IMR-90 (cell line): ENCODE measurements at regions not wholly inside any gene's neighbourhood (a gene's known extent, or its start where the extent isn't known, plus 50 kb on each side); places are given as distances from the start of the nearest gene placed in this dataset.

ENCODE experiments used
- ATAC-seq: fragments of 200-7000 bp; cut with Tn5 transposase; 2 replicates; pipeline ENCODE4 v1.9.1; 2020; ENCODE audit warnings: low read depth, mild to moderate bottlenecking, moderate library complexity
- BruUV-seq: library from RNA; stranded (reverse); fragments of 400-500 nt; replicated peaks from 2 replicates; lab custom pipeline; 2021; lab: Mats Ljungman, UMichigan
- CTCF ChIA-PET: fragments of 300-600 bp; formaldehyde crosslinking; extraction: SDS; loops from one replicate; lab custom pipeline; 2021; ENCODE audit warnings: antibody characterized with exemption; lab: Yijun Ruan, JAX
- POLR2A ChIA-PET: fragments of 300-600 bp; sonication (Branson Sonifier 250); formaldehyde crosslinking; loops from one replicate; lab custom pipeline; 2022; ENCODE audit warnings: antibody characterized with exemption; ENCODE audit not compliant: unreplicated experiment; lab: Charles Lee
- DNase-seq: peaks from one replicate; pipeline ENCODE4 v3.0.0; 2013
- H2AFZ ChIP-seq: replicated peaks from 2 replicates; pipeline ENCODE3; 2013; ENCODE audit warnings: low read length, mild to moderate bottlenecking; ENCODE audit not compliant: poor library complexity
- H2AK5ac ChIP-seq: 2 replicates; pipeline ENCODE4 v1.6.1; 2013; ENCODE audit warnings: low read depth, low read length, inconsistent platforms
- H2AK9ac ChIP-seq: replicated peaks from 2 replicates; pipeline ENCODE3; 2013; ENCODE audit warnings: mild to moderate bottlenecking, low read depth, low read length, moderate library complexity; ENCODE audit not compliant: poor library complexity
- H2BK120ac ChIP-seq: 2 replicates; pipeline ENCODE4 v1.6.1; 2013; ENCODE audit warnings: low read depth, low read length, inconsistent platforms
- H2BK15ac ChIP-seq: 3 replicates; pipeline ENCODE4 v1.6.1; 2013; ENCODE audit warnings: low read depth, low read length, inconsistent platforms
- H2BK20ac ChIP-seq: 2 replicates; pipeline ENCODE4 v1.6.1; 2013; ENCODE audit warnings: low read depth, mild to moderate bottlenecking, inconsistent platforms, low read length, moderate library complexity
- H2BK5ac ChIP-seq: 2 replicates; pipeline ENCODE4 v1.6.1; 2013; ENCODE audit warnings: mild to moderate bottlenecking, low read depth, low read length, inconsistent platforms; ENCODE audit not compliant: poor library complexity, severe bottlenecking
- H3K14ac ChIP-seq: replicated peaks from 2 replicates; pipeline ENCODE4 v1.6.1; 2013; ENCODE audit warnings: low read depth, low read length, inconsistent platforms
- H3K18ac ChIP-seq: 2 replicates; pipeline ENCODE4 v1.6.1; 2013; ENCODE audit warnings: low read depth, low read length, control low read depth
- H3K23ac ChIP-seq: 2 replicates; pipeline ENCODE4 v1.6.1; 2013; ENCODE audit warnings: low read depth, low read length, inconsistent platforms
- H3K27ac ChIP-seq: 2 replicates; pipeline ENCODE4 v1.5.1; 2013; ENCODE audit warnings: mild to moderate bottlenecking, control low read depth, low read length; ENCODE audit not compliant: insufficient read depth
- H3K27me3 ChIP-seq: 2 replicates; pipeline ENCODE4 v1.6.1; 2013; ENCODE audit warnings: low read length; ENCODE audit not compliant: control insufficient read depth, insufficient read depth
- H3K36me3 ChIP-seq: 2 replicates; pipeline ENCODE4 v1.6.1; 2013; ENCODE audit warnings: low read length, mixed read lengths; ENCODE audit not compliant: control insufficient read depth, insufficient read depth
- H3K4ac ChIP-seq: 2 replicates; pipeline ENCODE4 v1.6.1; 2013; ENCODE audit warnings: low read depth, low read length, inconsistent platforms
- H3K4me1 ChIP-seq: 2 replicates; pipeline ENCODE4 v1.6.1; 2013; ENCODE audit warnings: low read length, mixed read lengths; ENCODE audit not compliant: control insufficient read depth, insufficient read depth
- H3K4me2 ChIP-seq: 2 replicates; pipeline ENCODE4 v1.6.1; 2013; ENCODE audit warnings: low read depth, mild to moderate bottlenecking, control low read depth, low read length, moderate library complexity
- H3K4me3 ChIP-seq: 2 replicates; pipeline ENCODE4 v1.5.1; 2013; ENCODE audit warnings: low read depth, mild to moderate bottlenecking, control low read depth, low read length, moderate library complexity; ENCODE audit not compliant: insufficient read depth
- H3K56ac ChIP-seq: 2 replicates; pipeline ENCODE4 v1.6.1; 2013; ENCODE audit warnings: low read length, inconsistent platforms; ENCODE audit not compliant: insufficient read depth; ENCODE audit errors: extremely low read depth
- H3K79me1 ChIP-seq, 2 experiments: 2 replicates each; pipeline ENCODE4 v1.6.1; 2013; ENCODE audit warnings: low read length in 2 of 2, inconsistent platforms in 1 of 2, low read depth in 1 of 2
- H3K9ac ChIP-seq: 2 replicates; pipeline ENCODE4 v1.6.1; 2013; ENCODE audit warnings: low read depth, low read length, control low read depth
- H3K9me1 ChIP-seq: 2 replicates; pipeline ENCODE4 v1.6.1; 2013; ENCODE audit warnings: low read length, inconsistent platforms; ENCODE audit not compliant: insufficient read depth
- H3K9me3 ChIP-seq: 2 replicates; pipeline ENCODE4 v1.6.1; 2013; ENCODE audit warnings: low read length; ENCODE audit not compliant: control insufficient read depth, insufficient read depth
- H4K20me1 ChIP-seq: 2 replicates; pipeline ENCODE4 v1.6.1; 2013; ENCODE audit warnings: low read length, inconsistent platforms; ENCODE audit not compliant: insufficient read depth
- H4K5ac ChIP-seq: 2 replicates; pipeline ENCODE4 v1.6.1; 2013; ENCODE audit warnings: mild to moderate bottlenecking, low read depth, low read length, control low read depth
- H4K8ac ChIP-seq, 2 experiments: 2 replicates each; pipeline ENCODE4 v1.6.1; 2013; ENCODE audit warnings: low read depth in 2 of 2, low read length in 2 of 2, control low read depth in 1 of 2, inconsistent platforms in 1 of 2
- H4K91ac ChIP-seq: 2 replicates; pipeline ENCODE4 v1.6.1; 2013; ENCODE audit warnings: low read depth, low read length, inconsistent platforms; ENCODE audit not compliant: insufficient read depth
- BHLHE40 ChIP-seq: fragments of 150-350 bp; IDR thresholded peaks from 2 replicates; pipeline ENCODE4 v1.6.1; 2016; ENCODE audit warnings: mild to moderate bottlenecking, low read depth, low read length
- CEBPB ChIP-seq: IDR thresholded peaks from 2 replicates; pipeline ENCODE4 v1.6.1; 2012; ENCODE audit warnings: low read depth, low read length, improper control_type of control experiment
- CHD1 ChIP-seq: IDR thresholded peaks from 2 replicates; pipeline ENCODE4 v1.6.1; 2012; ENCODE audit warnings: low read depth, low read length, improper control_type of control experiment
- FOS ChIP-seq: fragments of 150-350 bp; IDR thresholded peaks from 2 replicates; pipeline ENCODE4 v1.6.1; 2016; ENCODE audit warnings: low read depth, low read length
- MAFK ChIP-seq: IDR thresholded peaks from 2 replicates; pipeline ENCODE4 v1.6.1; 2012; ENCODE audit warnings: low read depth, low read length, improper control_type of control experiment
- MAZ ChIP-seq: IDR thresholded peaks from 2 replicates; pipeline ENCODE4 v1.6.1; 2012; ENCODE audit warnings: low read depth, mild to moderate bottlenecking, low read length, improper control_type of control experiment, moderate library complexity, borderline replicate concordance
- MXI1 ChIP-seq: IDR thresholded peaks from 2 replicates; pipeline ENCODE4 v1.6.1; 2012; ENCODE audit warnings: low read depth, mild to moderate bottlenecking, low read length, moderate library complexity, borderline replicate concordance
- NFE2L2 ChIP-seq: fragments of 150-350 bp; IDR thresholded peaks from 2 replicates; pipeline ENCODE4 v1.6.1; 2016; ENCODE audit warnings: low read depth, mild to moderate bottlenecking, low read length
- POLR2A ChIP-seq: IDR thresholded peaks from 2 replicates; pipeline ENCODE4 v1.6.1; 2012; ENCODE audit warnings: mild to moderate bottlenecking, low read depth, low read length
- RAD21 ChIP-seq: IDR thresholded peaks from 2 replicates; pipeline ENCODE4 v1.6.1; 2012; ENCODE audit warnings: low read length, improper control_type of control experiment
- RCOR1 ChIP-seq: IDR thresholded peaks from 2 replicates; pipeline ENCODE4 v1.6.1; 2012; ENCODE audit warnings: mild to moderate bottlenecking, low read length, improper control_type of control experiment; ENCODE audit not compliant: insufficient replicate concordance
- RFX5 ChIP-seq: IDR thresholded peaks from 2 replicates; pipeline ENCODE4 v1.8.0; 2012; ENCODE audit warnings: low read depth, mild to moderate bottlenecking, low read length, moderate library complexity
- SMC3 ChIP-seq: fragments of 150-350 bp; IDR thresholded peaks from 2 replicates; pipeline ENCODE4 v1.6.1; 2016; ENCODE audit warnings: low read depth, mild to moderate bottlenecking, antibody characterized with exemption, low read length, moderate library complexity
- WGBS, 2 experiments: methylation state at CpG; one replicate each; pipeline versions ENCODE4 v1.1.5 to v1.1.7; 2013; ENCODE audit warnings: missing lambda C conversion rate in 2 of 2; ENCODE audit not compliant: insufficient read length in 1 of 2; ENCODE audit errors: extremely low coverage in 2 of 2; 5-methylcytosine and 5-hydroxymethylcytosine counted together
- dilution Hi-C: fragments of 300-500 bp; cut with HindIII; formaldehyde crosslinking; loops from one replicate; pipeline ENCODE4 v1.14.3; 2018; ENCODE audit warnings: low sequenced_read_pairs; ENCODE audit not compliant: unreplicated experiment
- in situ Hi-C: fragments of 300-500 bp; cut with MboI; formaldehyde crosslinking; loops from 3 replicates; pipeline ENCODE4 v1.14.3; 2019; ENCODE audit warnings: low sequenced_read_pairs, inconsistent platforms, mixed read lengths
- intact Hi-C: fragments of 100-400 bp; cut with micrococcal nuclease; formaldehyde crosslinking; loops from 2 replicates; pipeline ENCODE4 v1.10.0; 2022
- TF ChIP-seq, protein P1 (sequence below): fragments of 150-350 bp; IDR thresholded peaks from 2 replicates; pipeline ENCODE4 v1.6.1; 2017; ENCODE audit warnings: mild to moderate bottlenecking, antibody characterized with exemption, low read length, low read depth
- TF ChIP-seq, protein P2 (sequence below): fragments of 150-350 bp; IDR thresholded peaks from 2 replicates; pipeline ENCODE4 v1.6.1; 2016; ENCODE audit warnings: low read depth, mild to moderate bottlenecking, low read length, moderate library complexity, borderline replicate concordance
- TF ChIP-seq, protein P3 (sequence below): conservative IDR thresholded peaks from 2 replicates; pipeline ENCODE4 v1.5.1; 2012; ENCODE audit warnings: mild to moderate bottlenecking, low read depth, low read length, improper control_type of control experiment

DNA sequence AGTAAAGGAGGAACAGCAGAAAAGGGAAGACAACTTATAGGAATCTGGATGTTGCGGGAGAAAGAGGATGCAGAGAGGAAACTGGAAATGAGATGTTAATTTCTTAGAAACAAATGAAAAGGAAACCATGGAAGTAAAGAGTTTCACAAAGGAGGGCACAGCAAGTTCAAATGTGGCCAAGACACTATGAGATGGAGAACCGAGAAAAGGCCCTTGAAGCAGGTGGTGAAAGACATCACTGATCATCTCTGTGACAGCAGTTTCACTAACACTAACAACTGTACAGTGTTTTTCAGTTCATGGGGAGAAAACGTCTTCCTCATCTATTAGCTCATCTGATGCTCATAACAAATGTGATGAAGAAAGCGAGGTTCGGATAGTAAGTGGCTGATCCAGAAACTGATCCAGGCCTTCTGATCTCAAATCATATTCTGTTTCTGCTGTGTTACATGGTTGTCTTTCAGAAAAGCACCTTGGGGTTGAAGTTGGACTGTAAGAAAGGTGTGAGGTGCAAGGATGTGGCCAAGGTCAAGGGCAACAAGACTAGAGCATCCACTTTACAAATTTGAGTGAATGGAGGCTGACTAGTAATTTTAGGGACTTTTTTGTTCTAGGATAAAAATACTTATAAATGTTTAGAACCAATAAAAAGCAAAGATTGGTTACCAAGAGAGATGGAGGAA, 492.1 kb upstream of the CADM1 start:
- intact Hi-C loops = no loop called here
- ATAC-seq (no peak), DNase-seq (no peak)
- H2BK5ac ChIP-seq = no peak overlapping the region
- POLR2A ChIA-PET = no interaction called here
- H3K27me3 ChIP-seq = no peaks in the 10 kb centered on the region
- no peak overlapping the region for H3K23ac ChIP-seq
- CTCF ChIA-PET = no interaction called here
- H2AFZ ChIP-seq = no peak overlapping the region
- no peak overlapping the region for H3K27ac ChIP-seq
- no peaks in the 10 kb centered on the region for H3K9me1 ChIP-seq
- dilution Hi-C loops = no loop called here
- H4K91ac ChIP-seq = no peak overlapping the region
- no peaks in the 10 kb centered on the region for H3K79me1 ChIP-seq
- no peak overlapping the region for H4K8ac ChIP-seq
- no CpG with 5 or more reads among the region's 5 CpGs for WGBS, 2 experiments
- no peak overlapping the region for H3K14ac ChIP-seq
- no peak overlapping the region for H3K9ac ChIP-seq
- no peak overlapping the region for H2AK9ac ChIP-seq
- no peak overlapping the region for H3K4ac ChIP-seq
- no peaks in the 10 kb centered on the region for H3K36me3 ChIP-seq
- H3K56ac ChIP-seq = no peak overlapping the region
- BruUV-seq = no TSS peak
- H3K4me2 ChIP-seq = no peak overlapping the region
- no peak overlapping the region for H3K18ac ChIP-seq
- H3K4me1 ChIP-seq = no peaks in the 10 kb centered on the region
- H2BK20ac ChIP-seq = no peak overlapping the region
- in situ Hi-C loops = no loop called here
- H2AK5ac ChIP-seq = no peak overlapping the region
- H3K4me3 ChIP-seq = no peak overlapping the region
- TF ChIP-seq, protein P1, sequence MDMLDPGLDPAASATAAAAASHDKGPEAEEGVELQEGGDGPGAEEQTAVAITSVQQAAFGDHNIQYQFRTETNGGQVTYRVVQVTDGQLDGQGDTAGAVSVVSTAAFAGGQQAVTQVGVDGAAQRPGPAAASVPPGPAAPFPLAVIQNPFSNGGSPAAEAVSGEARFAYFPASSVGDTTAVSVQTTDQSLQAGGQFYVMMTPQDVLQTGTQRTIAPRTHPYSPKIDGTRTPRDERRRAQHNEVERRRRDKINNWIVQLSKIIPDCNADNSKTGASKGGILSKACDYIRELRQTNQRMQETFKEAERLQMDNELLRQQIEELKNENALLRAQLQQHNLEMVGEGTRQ = no peak
- TF ChIP-seq RAD21 = no peak
- no peak for TF ChIP-seq RCOR1
- no peak for TF ChIP-seq POLR2A
- TF ChIP-seq NFE2L2 = no peak
- no peak for TF ChIP-seq CEBPB
- no peak for TF ChIP-seq BHLHE40
- no peak for TF ChIP-seq RFX5
- no peak for TF ChIP-seq SMC3
- no peak for TF ChIP-seq FOS
- no peak for TF ChIP-seq CHD1
- no peak for TF ChIP-seq MAFK
- TF ChIP-seq MAZ = no peak
- TF ChIP-seq MXI1 = no peak
- TF ChIP-seq, protein P2, sequence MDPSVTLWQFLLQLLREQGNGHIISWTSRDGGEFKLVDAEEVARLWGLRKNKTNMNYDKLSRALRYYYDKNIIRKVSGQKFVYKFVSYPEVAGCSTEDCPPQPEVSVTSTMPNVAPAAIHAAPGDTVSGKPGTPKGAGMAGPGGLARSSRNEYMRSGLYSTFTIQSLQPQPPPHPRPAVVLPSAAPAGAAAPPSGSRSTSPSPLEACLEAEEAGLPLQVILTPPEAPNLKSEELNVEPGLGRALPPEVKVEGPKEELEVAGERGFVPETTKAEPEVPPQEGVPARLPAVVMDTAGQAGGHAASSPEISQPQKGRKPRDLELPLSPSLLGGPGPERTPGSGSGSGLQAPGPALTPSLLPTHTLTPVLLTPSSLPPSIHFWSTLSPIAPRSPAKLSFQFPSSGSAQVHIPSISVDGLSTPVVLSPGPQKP = no peak
- TF ChIP-seq, protein P3, sequence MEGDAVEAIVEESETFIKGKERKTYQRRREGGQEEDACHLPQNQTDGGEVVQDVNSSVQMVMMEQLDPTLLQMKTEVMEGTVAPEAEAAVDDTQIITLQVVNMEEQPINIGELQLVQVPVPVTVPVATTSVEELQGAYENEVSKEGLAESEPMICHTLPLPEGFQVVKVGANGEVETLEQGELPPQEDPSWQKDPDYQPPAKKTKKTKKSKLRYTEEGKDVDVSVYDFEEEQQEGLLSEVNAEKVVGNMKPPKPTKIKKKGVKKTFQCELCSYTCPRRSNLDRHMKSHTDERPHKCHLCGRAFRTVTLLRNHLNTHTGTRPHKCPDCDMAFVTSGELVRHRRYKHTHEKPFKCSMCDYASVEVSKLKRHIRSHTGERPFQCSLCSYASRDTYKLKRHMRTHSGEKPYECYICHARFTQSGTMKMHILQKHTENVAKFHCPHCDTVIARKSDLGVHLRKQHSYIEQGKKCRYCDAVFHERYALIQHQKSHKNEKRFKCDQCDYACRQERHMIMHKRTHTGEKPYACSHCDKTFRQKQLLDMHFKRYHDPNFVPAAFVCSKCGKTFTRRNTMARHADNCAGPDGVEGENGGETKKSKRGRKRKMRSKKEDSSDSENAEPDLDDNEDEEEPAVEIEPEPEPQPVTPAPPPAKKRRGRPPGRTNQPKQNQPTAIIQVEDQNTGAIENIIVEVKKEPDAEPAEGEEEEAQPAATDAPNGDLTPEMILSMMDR = no peak
- H3K9me3 ChIP-seq = no peaks in the 10 kb centered on the region
- H4K20me1 ChIP-seq = no peaks in the 10 kb centered on the region
- no peak overlapping the region for H4K5ac ChIP-seq
- no peak overlapping the region for H2BK120ac ChIP-seq
- H2BK15ac ChIP-seq = no peak overlapping the region
